HEK293 (cell line): ENCODE measurements at regions not wholly inside any gene's neighbourhood (a gene's known extent, or its start where the extent isn't known, plus 50 kb on each side); places are given as distances from the start of the nearest gene placed in this dataset.

ENCODE experiments used
- EGR2 ChIP-seq: fragments of 450-650 bp; formaldehyde crosslinking; IDR thresholded peaks from 2 replicates; pipeline ENCODE4 v1.5.1; 2016; ENCODE audit warnings: low read depth, missing biosample characterization, missing genetic modification characterization
- FEZF1 ChIP-seq: fragments of 450-650 bp; formaldehyde crosslinking; IDR thresholded peaks from 2 replicates; pipeline ENCODE4 v1.5.1; 2016; ENCODE audit warnings: missing biosample characterization, missing genetic modification characterization
- OSR2 ChIP-seq: fragments of 450-650 bp; formaldehyde crosslinking; IDR thresholded peaks from 2 replicates; pipeline ENCODE4 v1.5.1; 2016; ENCODE audit warnings: missing biosample characterization, missing genetic modification characterization
- PATZ1 ChIP-seq: fragments of 450-650 bp; formaldehyde crosslinking; IDR thresholded peaks from 2 replicates; pipeline ENCODE4 v1.5.1; 2016; ENCODE audit warnings: missing biosample characterization, missing genetic modification characterization
- PRDM1 ChIP-seq: fragments of 450-650 bp; formaldehyde crosslinking; IDR thresholded peaks from 2 replicates; pipeline ENCODE4; 2016; ENCODE audit warnings: missing biosample characterization, missing genetic modification characterization
- PRDM6 ChIP-seq: fragments of 450-650 bp; formaldehyde crosslinking; IDR thresholded peaks from 2 replicates; pipeline ENCODE4 v1.5.1; 2017; ENCODE audit warnings: missing biosample characterization, missing genetic modification characterization
- RBAK ChIP-seq: fragments of 450-650 bp; formaldehyde crosslinking; IDR thresholded peaks from 2 replicates; pipeline ENCODE4 v1.5.1; 2016; ENCODE audit warnings: missing biosample characterization, missing genetic modification characterization
- ZFP37 ChIP-seq: fragments of 450-650 bp; formaldehyde crosslinking; IDR thresholded peaks from 2 replicates; pipeline ENCODE4 v1.5.1; 2016; ENCODE audit warnings: missing biosample characterization, missing genetic modification characterization
- ZFP41 ChIP-seq: fragments of 450-650 bp; formaldehyde crosslinking; IDR thresholded peaks from 2 replicates; pipeline ENCODE4 v1.5.1; 2016; ENCODE audit warnings: missing biosample characterization, missing genetic modification characterization, borderline replicate concordance
- ZNF112 ChIP-seq: fragments of 450-650 bp; formaldehyde crosslinking; IDR thresholded peaks from 2 replicates; pipeline ENCODE4 v1.5.0; 2017; ENCODE audit warnings: missing biosample characterization, missing genetic modification characterization
- ZNF202 ChIP-seq: fragments of 450-650 bp; formaldehyde crosslinking; IDR thresholded peaks from 2 replicates; pipeline ENCODE4 v1.5.1; 2016; ENCODE audit warnings: missing biosample characterization, missing genetic modification characterization, borderline replicate concordance
- ZNF24 ChIP-seq: fragments of 450-650 bp; formaldehyde crosslinking; IDR thresholded peaks from 2 replicates; pipeline ENCODE4 v1.5.1; 2016; ENCODE audit warnings: missing biosample characterization, missing genetic modification characterization
- ZNF362 ChIP-seq: fragments of 450-650 bp; formaldehyde crosslinking; IDR thresholded peaks from 2 replicates; pipeline ENCODE4 v1.5.1; 2016; ENCODE audit warnings: missing biosample characterization, missing genetic modification characterization
- ZNF398 ChIP-seq: fragments of 450-650 bp; formaldehyde crosslinking; IDR thresholded peaks from 2 replicates; pipeline ENCODE4 v1.5.1; 2017; ENCODE audit warnings: missing biosample characterization, missing genetic modification characterization
- ZNF555 ChIP-seq: fragments of 450-650 bp; formaldehyde crosslinking; conservative IDR thresholded peaks from 2 replicates; pipeline ENCODE4 v1.5.1; 2017; ENCODE audit warnings: missing biosample characterization, mild to moderate bottlenecking, missing genetic modification characterization, inconsistent platforms
- ZNF561 ChIP-seq: fragments of 450-650 bp; IDR thresholded peaks from 2 replicates; pipeline ENCODE4 v1.5.1; 2018; ENCODE audit warnings: missing biosample characterization, missing genetic modification characterization, borderline replicate concordance
- ZSCAN16 ChIP-seq: fragments of 450-650 bp; formaldehyde crosslinking; IDR thresholded peaks from 2 replicates; pipeline ENCODE4 v1.5.1; 2016; ENCODE audit warnings: missing biosample characterization, missing genetic modification characterization
- ZSCAN4 ChIP-seq: fragments of 450-650 bp; formaldehyde crosslinking; IDR thresholded peaks from 2 replicates; pipeline ENCODE4 v1.5.1; 2017; ENCODE audit warnings: missing biosample characterization, missing genetic modification characterization
- TF ChIP-seq, protein P1 (sequence below): fragments of 450-650 bp; formaldehyde crosslinking; IDR thresholded peaks from 2 replicates; pipeline ENCODE4 v1.5.1; 2016; ENCODE audit warnings: missing biosample characterization, missing genetic modification characterization
- TF ChIP-seq, protein P2 (sequence below): fragments of 450-650 bp; formaldehyde crosslinking; IDR thresholded peaks from 2 replicates; pipeline ENCODE4 v1.5.1; 2016; ENCODE audit warnings: missing biosample characterization, missing genetic modification characterization

- TF ChIP-seq ZNF112 (peak; percentile 59; the same call in 1 of the 2 replicates), ZFP41 (tag by site-specific recombination) (no peak), ZFP37 (tag by site-specific recombination) (peak; percentile 75; the same call in 1 of the 2 replicates), RBAK (tag by site-specific recombination) (peak; percentile 61; the same call in 1 of the 2 replicates), FEZF1 (peak; percentile 89), ZNF202 (no peak), ZNF24 (tag by site-specific recombination) (peak; percentile 13; the same call in 1 of the 2 replicates), ZNF555 (tag by site-specific recombination) (0 out of 2 replicates have a peak, but pooled peaks have one; percentile 8), EGR2 (tag by site-specific recombination) (no peak), PRDM6 (tag by site-specific recombination) (0 out of 2 replicates have a peak, but pooled peaks have one; percentile 30), ZNF362 (peak; percentile 47; the same call in 1 of the 2 replicates), ZSCAN4 (tag by site-specific recombination) (peak; percentile 88), ZSCAN16 (tag by site-specific recombination) (no peak), PRDM1 (peak; percentile 24; the same call in 1 of the 2 replicates), ZNF398 (peak; percentile 91), PATZ1 (tag by site-specific recombination) (no peak), OSR2 (tag by site-specific recombination) (peak; percentile 90), ZNF561 (tag by site-specific recombination) (0 out of 2 replicates have a peak, but pooled peaks have one; percentile 26)
- TF ChIP-seq, protein P1, sequence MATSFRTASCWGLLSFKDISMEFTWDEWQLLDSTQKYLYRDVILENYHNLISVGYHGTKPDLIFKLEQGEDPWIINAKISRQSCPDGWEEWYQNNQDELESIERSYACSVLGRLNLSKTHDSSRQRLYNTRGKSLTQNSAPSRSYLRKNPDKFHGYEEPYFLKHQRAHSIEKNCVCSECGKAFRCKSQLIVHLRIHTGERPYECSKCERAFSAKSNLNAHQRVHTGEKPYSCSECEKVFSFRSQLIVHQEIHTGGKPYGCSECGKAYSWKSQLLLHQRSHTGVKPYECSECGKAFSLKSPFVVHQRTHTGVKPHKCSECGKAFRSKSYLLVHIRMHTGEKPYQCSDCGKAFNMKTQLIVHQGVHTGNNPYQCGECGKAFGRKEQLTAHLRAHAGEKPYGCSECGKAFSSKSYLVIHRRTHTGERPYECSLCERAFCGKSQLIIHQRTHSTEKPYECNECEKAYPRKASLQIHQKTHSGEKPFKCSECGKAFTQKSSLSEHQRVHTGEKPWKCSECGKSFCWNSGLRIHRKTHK (tag by site-specific recombination), result no peak
- TF ChIP-seq, protein P2, sequence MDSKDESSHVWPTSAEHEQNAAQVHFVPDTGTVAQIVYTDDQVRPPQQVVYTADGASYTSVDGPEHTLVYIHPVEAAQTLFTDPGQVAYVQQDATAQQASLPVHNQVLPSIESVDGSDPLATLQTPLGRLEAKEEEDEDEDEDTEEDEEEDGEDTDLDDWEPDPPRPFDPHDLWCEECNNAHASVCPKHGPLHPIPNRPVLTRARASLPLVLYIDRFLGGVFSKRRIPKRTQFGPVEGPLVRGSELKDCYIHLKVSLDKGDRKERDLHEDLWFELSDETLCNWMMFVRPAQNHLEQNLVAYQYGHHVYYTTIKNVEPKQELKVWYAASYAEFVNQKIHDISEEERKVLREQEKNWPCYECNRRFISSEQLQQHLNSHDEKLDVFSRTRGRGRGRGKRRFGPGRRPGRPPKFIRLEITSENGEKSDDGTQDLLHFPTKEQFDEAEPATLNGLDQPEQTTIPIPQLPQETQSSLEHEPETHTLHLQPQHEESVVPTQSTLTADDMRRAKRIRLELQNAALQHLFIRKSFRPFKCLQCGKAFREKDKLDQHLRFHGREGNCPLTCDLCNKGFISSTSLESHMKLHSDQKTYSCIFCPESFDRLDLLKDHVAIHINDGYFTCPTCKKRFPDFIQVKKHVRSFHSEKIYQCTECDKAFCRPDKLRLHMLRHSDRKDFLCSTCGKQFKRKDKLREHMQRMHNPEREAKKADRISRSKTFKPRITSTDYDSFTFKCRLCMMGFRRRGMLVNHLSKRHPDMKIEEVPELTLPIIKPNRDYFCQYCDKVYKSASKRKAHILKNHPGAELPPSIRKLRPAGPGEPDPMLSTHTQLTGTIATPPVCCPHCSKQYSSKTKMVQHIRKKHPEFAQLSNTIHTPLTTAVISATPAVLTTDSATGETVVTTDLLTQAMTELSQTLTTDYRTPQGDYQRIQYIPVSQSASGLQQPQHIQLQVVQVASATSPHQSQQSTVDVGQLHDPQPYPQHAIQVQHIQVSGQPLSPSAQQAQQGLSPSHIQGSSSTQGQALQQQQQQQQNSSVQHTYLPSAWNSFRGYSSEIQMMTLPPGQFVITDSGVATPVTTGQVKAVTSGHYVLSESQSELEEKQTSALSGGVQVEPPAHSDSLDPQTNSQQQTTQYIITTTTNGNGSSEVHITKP, result 0 out of 2 replicates have a peak, but pooled peaks have one; percentile 8
Observed at GRCh38 chr1:221335161-221336101, 406.5 kb downstream of the DUSP10 start (continued).
